ENCODE measurements at regions not wholly inside any gene's neighbourhood (a gene's known extent, or its start where the extent isn't known, plus 50 kb on each side); places are given as distances from the start of the nearest gene placed in this dataset.

DNA sequence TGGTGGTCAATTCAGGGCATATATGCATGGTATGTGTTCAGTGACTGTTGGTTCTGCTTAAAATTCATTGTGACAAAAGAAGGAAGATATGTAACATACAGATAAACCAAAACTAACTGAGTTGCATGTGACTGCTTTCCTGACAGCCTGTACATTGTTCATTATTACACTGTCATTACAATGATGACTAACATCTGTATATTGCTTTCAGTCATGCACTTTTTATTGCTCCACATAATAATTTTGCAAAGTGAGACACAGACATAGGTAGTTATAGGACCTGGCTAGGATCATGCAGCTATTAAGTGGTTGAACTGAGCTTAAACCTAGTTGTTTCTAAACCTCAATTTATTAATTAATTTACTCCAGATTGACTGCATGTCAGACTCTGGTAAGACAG, 703.2 kb downstream of the HDGFL1 start:
- TF ChIP-seq POLR2A (IDR thresholded peaks at IDR 0.05) (no peak), POLR2AphosphoS5 (IDR thresholded peaks at IDR 0.05) (no peak), EP300 (IDR thresholded peaks at IDR 0.05; ENCODE audit: low read depth) (no peak)
- TF ChIP-seq, protein P1, sequence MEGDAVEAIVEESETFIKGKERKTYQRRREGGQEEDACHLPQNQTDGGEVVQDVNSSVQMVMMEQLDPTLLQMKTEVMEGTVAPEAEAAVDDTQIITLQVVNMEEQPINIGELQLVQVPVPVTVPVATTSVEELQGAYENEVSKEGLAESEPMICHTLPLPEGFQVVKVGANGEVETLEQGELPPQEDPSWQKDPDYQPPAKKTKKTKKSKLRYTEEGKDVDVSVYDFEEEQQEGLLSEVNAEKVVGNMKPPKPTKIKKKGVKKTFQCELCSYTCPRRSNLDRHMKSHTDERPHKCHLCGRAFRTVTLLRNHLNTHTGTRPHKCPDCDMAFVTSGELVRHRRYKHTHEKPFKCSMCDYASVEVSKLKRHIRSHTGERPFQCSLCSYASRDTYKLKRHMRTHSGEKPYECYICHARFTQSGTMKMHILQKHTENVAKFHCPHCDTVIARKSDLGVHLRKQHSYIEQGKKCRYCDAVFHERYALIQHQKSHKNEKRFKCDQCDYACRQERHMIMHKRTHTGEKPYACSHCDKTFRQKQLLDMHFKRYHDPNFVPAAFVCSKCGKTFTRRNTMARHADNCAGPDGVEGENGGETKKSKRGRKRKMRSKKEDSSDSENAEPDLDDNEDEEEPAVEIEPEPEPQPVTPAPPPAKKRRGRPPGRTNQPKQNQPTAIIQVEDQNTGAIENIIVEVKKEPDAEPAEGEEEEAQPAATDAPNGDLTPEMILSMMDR (IDR thresholded peaks at IDR 0.05) = no peak

DNA sequence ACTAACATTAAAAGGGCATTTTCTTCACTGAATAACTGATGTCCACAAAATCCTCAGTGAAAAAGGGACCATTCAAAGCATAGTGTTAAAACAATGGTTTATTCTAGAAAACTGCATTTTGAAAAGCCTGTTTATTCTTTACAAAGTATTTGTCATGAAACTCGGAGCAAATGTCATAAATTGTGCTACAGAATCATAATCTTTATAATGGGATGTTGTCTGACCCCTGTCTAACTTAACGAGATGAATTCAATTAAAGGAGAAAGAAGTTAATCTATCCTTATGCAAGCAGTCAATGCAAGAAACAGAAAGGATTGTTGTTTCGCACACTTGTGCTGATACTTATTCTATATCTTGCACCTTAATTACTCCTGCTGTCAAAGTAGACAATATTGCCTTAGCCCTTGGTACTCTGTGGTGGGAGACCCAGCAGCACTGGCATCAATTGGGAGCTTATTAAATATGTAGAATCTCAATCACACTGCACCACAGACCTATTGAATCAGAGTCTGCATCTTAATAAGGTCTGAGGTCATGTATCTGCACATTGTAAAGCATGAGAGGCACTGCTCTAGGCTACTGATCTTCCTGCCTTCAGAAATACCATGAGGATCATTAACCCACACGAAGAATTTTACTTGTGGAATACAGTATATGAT, 708.3 kb downstream of the HDGFL1 start:
- Histone ChIP-seq H3K27me3 (no peaks in the 10 kb centered on the region), H3K4me1 (no peaks in the 10 kb centered on the region), H3K4me3 (no peak overlapping the region), H3K27ac (no peak overlapping the region), H3K9me3 (no peaks in the 10 kb centered on the region), H3K36me3 (no peaks in the 10 kb centered on the region)
- TF ChIP-seq POLR2A (IDR thresholded peaks at IDR 0.05) (no peak), POLR2AphosphoS5 (IDR thresholded peaks at IDR 0.05) (no peak), EP300 (IDR thresholded peaks at IDR 0.05; ENCODE audit: low read depth) (no peak)
- TF ChIP-seq, protein P1 (IDR thresholded peaks at IDR 0.05) = no peak
- in situ Hi-C loops (cut with MboI; ENCODE audit: low pct_ligation_motif_present in 1 of 4, low pct_unique_long_range_greater_than_20kb in 1 of 4, low sequenced_read_pairs in 3 of 4) = no loop called here
- intact Hi-C loops (cut with DNase I; ENCODE audit: low total_unique reads) = loop anchor here (2.0 kb wide), 1 partner anchor 57 kb away; no protein-coding TSS in a partner anchor
- WGBS, 2 donors (ENCODE audit: low coverage in 1 of 2) = 53 to 56% methylated on average over 3 to 4 of the region's 4 CpGs
- no peak for DNase-seq

More for the DNA sequence above, 703.2 kb downstream of the HDGFL1 start:
- no peaks in the 10 kb centered on the region for H3K27me3 ChIP-seq
- no peak overlapping the region for H3K4me3 ChIP-seq
- H3K36me3 ChIP-seq = no peaks in the 10 kb centered on the region
- no peak for DNase-seq
- intact Hi-C loops (cut with DNase I; ENCODE audit: low total_unique reads) = no loop called here
- H3K27ac ChIP-seq = no peak overlapping the region
- no peaks in the 10 kb centered on the region for H3K9me3 ChIP-seq
- H3K4me1 ChIP-seq = no peaks in the 10 kb centered on the region
- in situ Hi-C loops (cut with MboI; ENCODE audit: low pct_ligation_motif_present in 1 of 4, low pct_unique_long_range_greater_than_20kb in 1 of 4, low sequenced_read_pairs in 3 of 4) = no loop called here

DNA sequence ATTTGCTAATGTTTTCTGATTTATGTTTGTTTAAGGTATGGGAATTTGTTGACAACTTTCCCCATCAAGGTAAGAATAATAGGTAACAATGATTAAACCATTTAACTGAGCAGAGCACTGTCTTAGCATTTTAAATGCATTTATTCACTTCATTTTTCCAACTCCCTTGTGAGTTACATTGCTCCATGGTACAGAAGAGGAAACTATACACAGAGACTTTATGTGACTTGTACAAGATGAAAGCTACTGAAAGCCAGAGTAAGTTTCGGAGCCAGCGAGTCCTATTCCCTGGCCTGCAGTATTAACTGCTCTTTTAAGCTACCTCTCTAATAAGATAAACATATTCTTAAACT, 708.8 kb downstream of the HDGFL1 start:
- Histone ChIP-seq H3K27me3 (no peaks in the 10 kb centered on the region), H3K4me3 (no peak overlapping the region), H3K27ac (no peak overlapping the region), H3K9me3 (no peaks in the 10 kb centered on the region), H3K4me1 (no peaks in the 10 kb centered on the region), H3K36me3 (no peaks in the 10 kb centered on the region)
- no peak for DNase-seq
- intact Hi-C loops (cut with DNase I; ENCODE audit: low total_unique reads) (loop anchor here (2.0 kb wide), 1 partner anchor 57 kb away; no protein-coding TSS in a partner anchor), in situ Hi-C loops (cut with MboI; ENCODE audit: low pct_ligation_motif_present in 1 of 4, low pct_unique_long_range_greater_than_20kb in 1 of 4, low sequenced_read_pairs in 3 of 4) (no loop called here)
- 91 to 100% methylated on average over 2 of the region's 2 CpGs for WGBS, 2 donors (ENCODE audit: low coverage in 1 of 2)
- TF ChIP-seq EP300 (IDR thresholded peaks at IDR 0.05; ENCODE audit: low read depth) (no peak), POLR2A (IDR thresholded peaks at IDR 0.05) (no peak), POLR2AphosphoS5 (IDR thresholded peaks at IDR 0.05) (no peak)
- TF ChIP-seq, protein P1 (IDR thresholded peaks at IDR 0.05) = no peak

DNA sequence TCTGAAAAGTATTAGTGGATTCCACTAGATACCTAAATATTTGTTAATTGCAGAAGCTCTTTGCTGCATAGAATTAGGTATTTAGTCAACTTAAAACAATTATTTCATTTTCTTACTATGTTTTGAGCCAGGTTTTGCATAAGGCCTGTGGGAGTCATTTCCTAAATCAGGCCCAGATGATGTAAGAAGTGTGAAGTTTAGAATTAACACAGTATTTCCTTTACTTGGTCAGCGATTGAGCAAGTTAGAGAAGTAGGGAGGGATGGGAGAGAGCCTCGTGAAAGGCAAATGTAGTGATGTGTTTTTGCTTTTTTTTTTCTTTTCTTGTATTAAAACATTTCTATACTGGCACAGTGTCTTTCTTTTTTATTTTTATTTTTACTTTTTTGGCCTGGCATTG, 711.1 kb downstream of the HDGFL1 start:
- no peaks in the 10 kb centered on the region for H3K36me3 ChIP-seq
- intact Hi-C loops (cut with DNase I; ENCODE audit: low total_unique reads) = no loop called here
- 34 to 76% methylated on average over 2 of the region's 2 CpGs for WGBS, 2 donors (ENCODE audit: low coverage in 1 of 2)
- TF ChIP-seq EP300 (IDR thresholded peaks at IDR 0.05; ENCODE audit: low read depth) = no peak
- no peak for TF ChIP-seq POLR2AphosphoS5 (IDR thresholded peaks at IDR 0.05)
- no peak for TF ChIP-seq POLR2A (IDR thresholded peaks at IDR 0.05)
- TF ChIP-seq, protein P1 (IDR thresholded peaks at IDR 0.05) = no peak
- H3K9me3 ChIP-seq = no peaks in the 10 kb centered on the region
- H3K4me3 ChIP-seq = no peak overlapping the region
- no peak overlapping the region for H3K27ac ChIP-seq
- no peak for DNase-seq
- in situ Hi-C loops (cut with MboI; ENCODE audit: low pct_ligation_motif_present in 1 of 4, low pct_unique_long_range_greater_than_20kb in 1 of 4, low sequenced_read_pairs in 3 of 4) = no loop called here
- H3K4me1 ChIP-seq = no peaks in the 10 kb centered on the region
- no peaks in the 10 kb centered on the region for H3K27me3 ChIP-seq

Data from transverse colon (tissue), 4 donors.